ENCODE measurements at regions not wholly inside any gene's neighbourhood (a gene's known extent, or its start where the extent isn't known, plus 50 kb on each side); places are given as distances from the start of the nearest gene placed in this dataset.

DNA sequence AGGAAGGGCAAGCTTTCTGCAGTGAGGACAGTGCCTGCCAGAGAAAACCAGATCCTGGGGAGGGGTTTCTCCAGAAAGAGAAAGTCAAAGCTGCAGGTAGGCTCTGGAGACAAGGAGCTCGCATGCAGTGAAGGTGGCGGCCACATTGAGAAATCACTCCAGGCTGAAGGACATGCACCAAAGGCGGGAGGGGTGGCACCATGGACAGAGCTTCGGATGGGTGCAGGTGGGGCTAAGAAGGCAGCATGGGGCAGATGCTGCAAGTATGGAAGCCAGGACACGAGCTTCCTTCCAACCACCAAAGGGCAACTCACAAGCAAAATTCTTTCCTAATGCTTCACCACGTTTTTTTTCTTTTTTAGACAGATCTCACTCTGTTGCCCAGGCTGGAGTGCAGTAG is 104.4 kb upstream of the SLC35G4 start:
- Histone ChIP-seq H3K4me3 (ENCODE audit: low read depth, low read length) (no peak overlapping the region), H3K9me3 (ENCODE audit: control insufficient read depth, insufficient read depth, low read length) (no peaks in the 10 kb centered on the region), H3K9ac (ENCODE audit: low read depth, low read length) (no peak overlapping the region), H3K36me3 (ENCODE audit: control insufficient read depth, insufficient read depth, low read length) (no peaks in the 10 kb centered on the region), H3K4me1 (ENCODE audit: control insufficient read depth, insufficient read depth, low read length) (no peaks in the 10 kb centered on the region), H3K27me3 (ENCODE audit: control insufficient read depth, insufficient read depth, low read length) (no peaks in the 10 kb centered on the region)

DNA sequence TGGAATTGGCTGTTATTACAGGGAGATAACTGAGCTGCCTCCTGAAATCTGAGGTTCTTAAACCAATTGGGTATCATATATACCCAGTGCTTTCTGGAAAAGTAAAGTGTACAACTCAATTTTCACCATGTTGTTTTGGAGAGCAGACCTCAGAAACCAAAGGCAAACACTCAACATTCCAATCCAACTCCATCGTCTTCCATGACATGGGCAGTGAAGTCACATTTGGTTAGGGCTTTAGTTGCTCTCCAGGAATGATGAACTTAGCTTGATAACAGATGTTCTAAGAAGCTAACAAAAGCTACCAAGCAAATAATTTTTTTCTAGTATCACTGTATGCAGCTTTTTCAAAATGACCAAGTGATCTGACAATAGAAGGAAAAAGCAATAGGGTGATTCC is 107.0 kb upstream of the SLC35G4 start:
- no peaks in the 10 kb centered on the region for H3K4me1 ChIP-seq (ENCODE audit: control insufficient read depth, insufficient read depth, low read length)

DNA sequence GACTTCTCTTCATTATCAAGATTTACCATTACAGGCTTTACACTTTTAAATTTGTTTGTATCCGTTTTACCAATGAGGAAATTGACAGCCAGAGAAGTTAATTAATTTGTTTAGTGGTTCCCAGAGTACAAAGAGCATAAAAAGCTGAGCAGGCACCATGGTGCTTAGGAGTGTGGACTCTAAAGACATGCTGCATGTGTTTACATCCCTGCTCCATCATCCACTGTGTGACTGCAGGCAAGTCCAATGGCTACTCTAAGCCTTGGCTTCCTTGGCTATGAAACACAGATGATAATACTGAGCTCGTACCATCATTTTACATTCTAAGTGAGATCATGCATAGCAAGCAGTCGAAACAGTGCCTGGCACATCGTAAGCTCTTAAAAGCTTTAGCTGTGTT is 108.0 kb upstream of the SLC35G4 start:
- H3K4me3 ChIP-seq (ENCODE audit: low read depth, low read length) = no peak overlapping the region
- H3K4me1 ChIP-seq (ENCODE audit: control insufficient read depth, insufficient read depth, low read length) = no peaks in the 10 kb centered on the region
- H3K27me3 ChIP-seq (ENCODE audit: control insufficient read depth, insufficient read depth, low read length) = no peaks in the 10 kb centered on the region

More for the DNA sequence above, 107.0 kb upstream of the SLC35G4 start:
- no peaks in the 10 kb centered on the region for H3K36me3 ChIP-seq (ENCODE audit: control insufficient read depth, insufficient read depth, low read length)
- no peaks in the 10 kb centered on the region for H3K9me3 ChIP-seq (ENCODE audit: control insufficient read depth, insufficient read depth, low read length)
- no peak overlapping the region for H3K4me3 ChIP-seq (ENCODE audit: low read depth, low read length)
- H3K27me3 ChIP-seq (ENCODE audit: control insufficient read depth, insufficient read depth, low read length) = no peaks in the 10 kb centered on the region
- H3K9ac ChIP-seq (ENCODE audit: low read depth, low read length) = no peak overlapping the region

DNA sequence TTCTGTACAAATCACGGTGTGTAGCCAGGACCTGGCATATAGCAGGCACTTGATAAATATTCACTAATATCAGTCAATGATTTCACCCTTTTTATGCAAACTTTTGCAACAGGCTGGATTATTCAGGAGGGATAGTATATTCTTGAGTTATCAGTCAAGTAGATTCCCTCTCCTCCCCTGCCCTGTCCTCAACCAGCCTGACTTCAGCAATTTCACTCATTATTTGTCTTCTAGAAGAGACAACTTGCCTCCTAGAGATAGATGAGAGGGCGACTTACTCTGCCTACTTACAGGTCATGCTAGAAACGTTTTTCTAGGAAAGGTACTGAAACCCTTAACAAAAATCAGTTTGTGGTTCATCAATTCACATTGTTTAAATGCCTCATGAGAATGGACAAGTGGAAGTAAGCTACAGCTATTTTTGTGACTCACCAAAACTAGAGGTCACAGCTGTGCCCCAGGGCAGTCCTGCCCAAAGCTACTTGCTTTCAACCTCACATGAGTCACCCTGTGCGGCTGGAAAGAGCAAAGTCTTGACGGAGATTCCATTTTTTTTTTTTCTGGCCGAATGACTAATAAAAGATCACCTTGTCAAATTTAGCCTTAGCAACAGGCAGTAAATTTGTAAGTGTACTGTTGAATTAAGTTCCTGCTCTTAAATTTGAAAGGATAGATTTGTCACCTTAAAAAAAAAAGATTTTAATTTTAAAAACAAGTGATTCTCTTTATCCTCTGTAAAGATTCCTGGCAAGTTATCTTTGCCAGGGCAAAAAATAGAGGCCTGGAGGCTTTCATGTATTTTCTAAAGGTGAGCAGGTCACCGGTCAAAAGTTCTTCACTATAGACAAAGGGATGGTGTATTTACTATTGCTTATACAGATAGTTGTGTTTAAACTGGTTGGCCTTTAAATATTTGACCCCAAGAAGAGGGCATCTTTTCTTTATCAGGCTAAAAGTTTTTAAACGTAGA is 109.0 kb upstream of the SLC35G4 start:
- Histone ChIP-seq H3K4me1 (ENCODE audit: control insufficient read depth, insufficient read depth, low read length) (no peaks in the 10 kb centered on the region), H3K9me3 (ENCODE audit: control insufficient read depth, insufficient read depth, low read length) (no peaks in the 10 kb centered on the region), H3K27me3 (ENCODE audit: control insufficient read depth, insufficient read depth, low read length) (no peaks in the 10 kb centered on the region), H3K4me3 (ENCODE audit: low read depth, low read length) (no peak overlapping the region), H3K36me3 (ENCODE audit: control insufficient read depth, insufficient read depth, low read length) (no peaks in the 10 kb centered on the region), H3K9ac (ENCODE audit: low read depth, low read length) (no peak overlapping the region)

More for the DNA sequence above, 108.0 kb upstream of the SLC35G4 start:
- Histone ChIP-seq H3K9me3 (ENCODE audit: control insufficient read depth, insufficient read depth, low read length) (no peaks in the 10 kb centered on the region), H3K9ac (ENCODE audit: low read depth, low read length) (no peak overlapping the region), H3K36me3 (ENCODE audit: control insufficient read depth, insufficient read depth, low read length) (no peaks in the 10 kb centered on the region)

DNA sequence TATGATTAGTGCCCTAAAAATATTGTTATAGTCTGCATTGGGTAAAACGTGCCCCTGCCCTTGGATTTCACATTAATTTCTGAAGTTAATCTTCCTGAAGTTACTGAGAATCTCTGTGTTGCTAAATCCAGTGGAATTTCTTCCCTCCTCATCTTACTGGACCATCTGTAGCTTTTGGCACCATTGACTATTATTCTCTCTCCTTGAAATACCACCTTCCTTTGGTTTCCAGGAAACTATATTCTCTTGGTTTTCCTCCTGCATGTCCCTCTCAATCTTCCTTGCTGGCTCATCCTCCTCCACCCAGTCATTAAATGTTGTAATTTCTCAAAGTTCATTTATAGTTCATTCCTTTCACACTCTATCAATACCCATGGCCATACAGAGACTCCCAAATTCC is 110.6 kb upstream of the SLC35G4 start:
- H3K4me3 ChIP-seq (ENCODE audit: low read depth, low read length) = no peak overlapping the region
- no peaks in the 10 kb centered on the region for H3K4me1 ChIP-seq (ENCODE audit: control insufficient read depth, insufficient read depth, low read length)
- no peaks in the 10 kb centered on the region for H3K27me3 ChIP-seq (ENCODE audit: control insufficient read depth, insufficient read depth, low read length)
- no peaks in the 10 kb centered on the region for H3K36me3 ChIP-seq (ENCODE audit: control insufficient read depth, insufficient read depth, low read length)
- no peak overlapping the region for H3K9ac ChIP-seq (ENCODE audit: low read depth, low read length)
- H3K9me3 ChIP-seq (ENCODE audit: control insufficient read depth, insufficient read depth, low read length) = no peaks in the 10 kb centered on the region

DNA sequence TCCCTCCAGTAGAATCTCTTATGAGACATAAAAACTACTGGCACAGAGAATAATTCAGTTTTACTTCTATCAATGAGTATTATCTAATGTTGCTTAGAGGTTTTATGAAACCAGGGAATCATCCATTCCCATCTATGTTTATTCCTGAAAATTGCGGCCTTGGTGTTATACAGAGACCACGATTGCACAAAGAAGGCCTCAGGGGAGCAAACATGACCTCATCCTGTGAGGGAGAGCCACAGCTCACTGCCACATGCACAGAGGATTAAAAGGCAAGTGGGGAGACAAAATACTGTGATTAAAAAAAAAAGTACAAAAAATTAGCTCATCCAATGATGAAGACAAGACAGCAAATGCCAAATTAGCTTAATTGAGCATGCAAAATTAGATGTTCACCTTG is 111.8 kb upstream of the SLC35G4 start:
- Histone ChIP-seq H3K4me3 (ENCODE audit: low read depth, low read length) (no peak overlapping the region), H3K36me3 (ENCODE audit: control insufficient read depth, insufficient read depth, low read length) (no peaks in the 10 kb centered on the region), H3K27me3 (ENCODE audit: control insufficient read depth, insufficient read depth, low read length) (no peaks in the 10 kb centered on the region), H3K4me1 (ENCODE audit: control insufficient read depth, insufficient read depth, low read length) (no peaks in the 10 kb centered on the region), H3K9me3 (ENCODE audit: control insufficient read depth, insufficient read depth, low read length) (no peaks in the 10 kb centered on the region), H3K9ac (ENCODE audit: low read depth, low read length) (no peak overlapping the region)

DNA sequence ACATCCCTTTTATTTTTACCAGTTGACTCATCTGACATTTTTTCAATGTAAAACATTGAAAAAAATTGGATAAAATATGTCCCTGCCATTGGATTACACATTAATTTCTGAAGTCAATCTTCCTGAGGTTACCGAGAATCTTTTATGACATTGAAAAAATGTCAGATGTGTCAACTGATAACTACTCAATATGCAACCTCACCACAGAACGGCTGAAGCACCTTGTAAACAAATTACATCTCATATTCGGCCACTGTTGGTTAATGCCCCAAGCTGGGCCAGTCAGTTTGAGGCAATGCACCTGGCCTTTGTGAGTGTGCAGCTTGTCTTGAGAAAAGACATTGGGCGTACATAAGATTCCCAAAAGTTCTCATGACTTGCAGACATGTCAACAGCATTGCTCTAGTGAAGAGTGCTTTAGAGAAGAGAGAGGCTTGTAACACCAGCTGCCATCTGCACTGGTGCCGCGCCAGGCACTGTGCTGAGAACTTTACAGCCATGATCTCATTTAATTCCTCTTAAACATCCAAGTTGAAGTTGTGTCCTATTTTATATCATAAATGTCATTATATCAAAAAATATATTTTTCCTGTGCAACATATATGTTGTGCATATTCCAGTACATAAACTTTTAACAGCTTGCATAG is 112.7 kb upstream of the SLC35G4 start:
- no peak overlapping the region for H3K9ac ChIP-seq (ENCODE audit: low read depth, low read length)
- H3K27me3 ChIP-seq (ENCODE audit: control insufficient read depth, insufficient read depth, low read length) = no peaks in the 10 kb centered on the region
- H3K4me1 ChIP-seq (ENCODE audit: control insufficient read depth, insufficient read depth, low read length) = no peaks in the 10 kb centered on the region
- H3K4me3 ChIP-seq (ENCODE audit: low read depth, low read length) = no peak overlapping the region
- H3K9me3 ChIP-seq (ENCODE audit: control insufficient read depth, insufficient read depth, low read length) = no peaks in the 10 kb centered on the region
- H3K36me3 ChIP-seq (ENCODE audit: control insufficient read depth, insufficient read depth, low read length) = no peaks in the 10 kb centered on the region

DNA sequence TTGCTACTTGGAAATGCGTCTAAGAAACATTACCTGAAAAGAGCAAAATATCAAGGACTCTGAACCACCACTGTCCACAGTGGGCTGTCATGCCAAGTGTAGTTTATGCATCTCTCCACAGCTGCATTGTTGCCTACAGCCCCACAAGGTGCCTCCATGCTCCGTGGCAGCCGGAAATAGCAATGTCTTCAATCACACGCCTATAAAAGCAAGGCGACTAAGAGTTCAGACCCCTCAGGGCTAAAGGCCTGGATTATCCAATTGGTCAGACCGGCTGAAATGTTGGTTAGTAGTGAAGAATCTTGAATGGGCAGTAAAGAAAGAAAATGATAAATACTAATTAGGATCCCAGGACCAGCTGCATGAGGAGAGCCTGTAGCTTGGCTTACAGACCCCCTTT is 114.0 kb upstream of the SLC35G4 start:
- no peak overlapping the region for H3K4me3 ChIP-seq (ENCODE audit: low read depth, low read length)
- H3K4me1 ChIP-seq (ENCODE audit: control insufficient read depth, insufficient read depth, low read length) = no peaks in the 10 kb centered on the region
- no peaks in the 10 kb centered on the region for H3K36me3 ChIP-seq (ENCODE audit: control insufficient read depth, insufficient read depth, low read length)
- no peaks in the 10 kb centered on the region for H3K9me3 ChIP-seq (ENCODE audit: control insufficient read depth, insufficient read depth, low read length)
- H3K27me3 ChIP-seq (ENCODE audit: control insufficient read depth, insufficient read depth, low read length) = no peaks in the 10 kb centered on the region
- no peak overlapping the region for H3K9ac ChIP-seq (ENCODE audit: low read depth, low read length)

DNA sequence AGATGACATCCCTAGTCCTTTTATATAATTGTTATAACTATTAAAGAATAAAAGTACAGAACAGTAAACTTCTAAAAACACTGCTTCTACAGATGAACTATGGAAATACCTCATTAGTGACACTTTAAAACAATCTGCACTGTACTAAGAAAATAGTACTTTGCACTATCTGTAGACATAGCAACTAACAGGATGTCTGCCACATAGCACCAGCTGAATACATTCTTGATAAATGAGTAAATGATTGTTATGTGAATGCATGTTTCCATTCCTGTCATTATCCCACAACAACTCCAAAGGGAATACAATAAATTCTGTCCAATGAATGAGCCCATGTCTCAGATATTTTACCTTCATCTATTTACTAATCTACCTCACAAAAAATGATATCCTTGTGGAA is 115.3 kb upstream of the SLC35G4 start:
- Histone ChIP-seq H3K4me3 (ENCODE audit: low read depth, low read length) (no peak overlapping the region), H3K9ac (ENCODE audit: low read depth, low read length) (no peak overlapping the region), H3K27me3 (ENCODE audit: control insufficient read depth, insufficient read depth, low read length) (no peaks in the 10 kb centered on the region), H3K9me3 (ENCODE audit: control insufficient read depth, insufficient read depth, low read length) (no peaks in the 10 kb centered on the region), H3K4me1 (ENCODE audit: control insufficient read depth, insufficient read depth, low read length) (no peaks in the 10 kb centered on the region), H3K36me3 (ENCODE audit: control insufficient read depth, insufficient read depth, low read length) (no peaks in the 10 kb centered on the region)

DNA sequence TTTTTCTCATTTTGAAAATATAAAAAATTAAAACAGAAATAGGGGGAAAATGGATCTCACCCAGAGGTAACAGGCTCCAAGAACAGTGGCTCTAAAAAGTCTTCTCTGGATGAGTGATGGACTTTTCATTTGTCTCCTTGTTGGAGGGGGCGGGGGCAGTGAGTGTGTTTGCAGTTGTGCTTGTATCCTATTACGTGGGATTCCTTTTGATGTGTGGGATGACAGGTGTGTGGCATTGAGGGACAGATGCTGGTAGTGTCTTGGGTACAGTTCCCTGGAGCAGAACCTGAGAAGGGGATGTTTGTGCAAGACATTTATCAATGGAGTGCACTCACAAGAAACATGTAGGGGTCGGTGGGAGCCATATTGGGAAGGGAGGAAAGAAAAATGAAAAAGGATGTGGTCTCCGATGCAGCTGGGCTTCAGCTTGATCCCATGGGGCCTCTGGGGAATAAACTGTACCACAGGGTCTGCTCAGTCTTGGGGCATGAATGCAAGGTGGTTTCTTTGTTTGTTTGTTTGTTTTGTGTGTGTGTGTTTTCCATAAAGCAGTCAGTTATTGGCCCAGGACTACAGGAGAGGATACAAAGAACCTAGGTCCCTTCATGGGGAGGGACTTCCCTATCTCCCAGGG is 120.0 kb upstream of the SLC35G4 start:
- no peaks in the 10 kb centered on the region for H3K27me3 ChIP-seq (ENCODE audit: control insufficient read depth, insufficient read depth, low read length)
- no peaks in the 10 kb centered on the region for H3K9me3 ChIP-seq (ENCODE audit: control insufficient read depth, insufficient read depth, low read length)
- H3K4me3 ChIP-seq (ENCODE audit: low read depth, low read length) = no peak overlapping the region
- H3K4me1 ChIP-seq (ENCODE audit: control insufficient read depth, insufficient read depth, low read length) = no peaks in the 10 kb centered on the region
- H3K9ac ChIP-seq (ENCODE audit: low read depth, low read length) = no peak overlapping the region
- H3K36me3 ChIP-seq (ENCODE audit: control insufficient read depth, insufficient read depth, low read length) = no peaks in the 10 kb centered on the region

DNA sequence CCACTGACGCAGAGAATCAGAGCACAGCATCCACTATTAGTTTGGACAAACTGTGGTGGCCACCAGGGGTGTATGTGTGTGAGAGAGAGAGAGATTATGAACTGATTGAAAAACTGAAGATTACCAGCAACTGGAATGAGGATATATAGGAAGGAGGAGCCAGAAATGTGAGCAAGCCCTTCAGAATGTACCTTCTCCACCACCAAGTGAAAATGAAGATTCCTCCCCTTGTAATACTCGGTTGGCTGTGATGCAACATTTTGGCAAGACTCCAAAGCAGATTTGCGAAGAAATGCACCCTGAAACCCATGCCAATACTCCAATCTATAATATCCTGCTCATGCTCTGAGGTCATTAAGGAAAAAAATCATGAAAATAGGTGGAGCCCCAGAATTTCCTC is 121.2 kb upstream of the SLC35G4 start:
- Histone ChIP-seq H3K27me3 (ENCODE audit: control insufficient read depth, insufficient read depth, low read length) (no peaks in the 10 kb centered on the region), H3K36me3 (ENCODE audit: control insufficient read depth, insufficient read depth, low read length) (no peaks in the 10 kb centered on the region), H3K9me3 (ENCODE audit: control insufficient read depth, insufficient read depth, low read length) (no peaks in the 10 kb centered on the region), H3K4me3 (ENCODE audit: low read depth, low read length) (no peak overlapping the region), H3K4me1 (ENCODE audit: control insufficient read depth, insufficient read depth, low read length) (no peaks in the 10 kb centered on the region), H3K9ac (ENCODE audit: low read depth, low read length) (no peak overlapping the region)

Data from iPS-15b (cell line).